GM04504 (cell line): ENCODE measurements at regions not wholly inside any gene's neighbourhood (a gene's known extent, or its start where the extent isn't known, plus 50 kb on each side); places are given as distances from the start of the nearest gene placed in this dataset.

Source experiments
- DNase-seq: peaks from one replicate; pipeline ENCODE4 v3.0.0-alpha.2; 2012; ENCODE audit warnings: low read depth

DNA sequence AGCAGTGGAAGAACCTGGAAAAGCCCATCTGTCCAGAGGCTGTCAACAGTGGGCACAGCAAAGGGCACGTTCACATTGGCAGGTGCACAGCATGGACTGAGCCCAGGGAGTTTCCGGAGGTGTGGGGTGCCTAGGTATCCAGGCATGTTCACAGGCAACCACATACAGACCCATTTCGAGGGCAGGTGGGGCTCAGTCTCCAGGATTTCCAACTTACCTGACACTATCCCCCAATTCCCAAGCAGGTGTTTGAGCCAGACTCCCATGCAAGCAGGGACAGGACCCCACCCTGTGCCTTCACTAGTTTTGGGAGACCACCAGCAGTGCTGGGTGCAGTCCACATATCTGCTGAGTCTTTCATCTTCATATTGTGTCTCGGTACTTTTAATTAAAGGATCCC lies 65.0 kb upstream of the IRF2BP2 start:
- DNase-seq = no peak

DNA sequence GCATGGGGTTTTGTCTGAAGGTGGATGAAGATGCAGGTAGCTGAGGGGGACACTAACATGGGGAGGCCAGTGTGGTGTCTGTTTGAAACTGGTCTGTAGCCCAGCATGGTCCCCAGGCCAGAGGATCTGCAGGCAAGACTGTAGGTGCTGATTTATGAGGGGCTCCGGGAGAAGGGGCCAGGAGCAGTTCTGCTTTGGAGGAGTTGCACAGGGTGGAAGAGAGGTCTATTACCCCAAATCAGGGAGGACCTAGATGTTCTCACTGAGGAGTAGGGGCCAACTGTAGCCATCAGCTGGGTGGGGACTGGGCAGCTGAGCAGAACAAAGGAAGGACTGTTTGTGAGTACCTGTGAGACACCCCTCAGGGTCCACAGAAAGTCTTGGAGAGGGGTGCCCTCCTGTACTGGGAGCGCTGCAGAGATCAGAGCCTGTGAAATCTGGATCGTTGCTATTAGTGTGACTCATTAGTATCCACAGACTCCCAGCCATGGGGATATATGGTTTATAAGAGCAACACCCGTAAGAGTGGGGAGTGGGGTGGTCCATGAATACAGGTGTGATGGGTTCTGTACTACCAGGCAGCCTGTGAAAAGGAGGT lies 64.3 kb upstream of the IRF2BP2 start:
- no peak for DNase-seq

GRCh38 chr1:234672349-234673135 lies 62.6 kb upstream of the IRF2BP2 start:
- DNase-seq = no peak

GRCh38 chr1:234670967-234671626 lies 61.1 kb upstream of the IRF2BP2 start:
- no peak for DNase-seq

GRCh38 chr1:234669499-234669898 lies 59.5 kb upstream of the IRF2BP2 start:
- no peak for DNase-seq

DNA sequence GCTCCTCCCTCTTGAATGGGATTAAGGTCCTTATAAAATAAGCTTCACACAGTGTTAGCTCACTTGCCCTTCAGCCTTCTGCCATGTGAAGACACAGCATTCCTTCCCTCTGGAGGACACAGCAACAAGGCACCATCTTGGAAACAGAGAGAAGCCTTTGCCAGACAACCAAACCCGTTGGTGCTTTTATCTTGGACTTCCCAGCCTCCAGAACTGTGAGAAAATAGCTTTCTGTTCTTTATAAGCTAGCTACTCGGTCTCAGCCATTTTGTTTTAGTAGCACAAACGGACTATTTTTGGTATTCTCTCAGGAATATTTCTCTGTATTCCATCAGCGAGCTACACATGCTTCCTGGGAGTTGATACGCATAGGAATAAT lies 58.6 kb upstream of the IRF2BP2 start:
- no peak for DNase-seq

DNA sequence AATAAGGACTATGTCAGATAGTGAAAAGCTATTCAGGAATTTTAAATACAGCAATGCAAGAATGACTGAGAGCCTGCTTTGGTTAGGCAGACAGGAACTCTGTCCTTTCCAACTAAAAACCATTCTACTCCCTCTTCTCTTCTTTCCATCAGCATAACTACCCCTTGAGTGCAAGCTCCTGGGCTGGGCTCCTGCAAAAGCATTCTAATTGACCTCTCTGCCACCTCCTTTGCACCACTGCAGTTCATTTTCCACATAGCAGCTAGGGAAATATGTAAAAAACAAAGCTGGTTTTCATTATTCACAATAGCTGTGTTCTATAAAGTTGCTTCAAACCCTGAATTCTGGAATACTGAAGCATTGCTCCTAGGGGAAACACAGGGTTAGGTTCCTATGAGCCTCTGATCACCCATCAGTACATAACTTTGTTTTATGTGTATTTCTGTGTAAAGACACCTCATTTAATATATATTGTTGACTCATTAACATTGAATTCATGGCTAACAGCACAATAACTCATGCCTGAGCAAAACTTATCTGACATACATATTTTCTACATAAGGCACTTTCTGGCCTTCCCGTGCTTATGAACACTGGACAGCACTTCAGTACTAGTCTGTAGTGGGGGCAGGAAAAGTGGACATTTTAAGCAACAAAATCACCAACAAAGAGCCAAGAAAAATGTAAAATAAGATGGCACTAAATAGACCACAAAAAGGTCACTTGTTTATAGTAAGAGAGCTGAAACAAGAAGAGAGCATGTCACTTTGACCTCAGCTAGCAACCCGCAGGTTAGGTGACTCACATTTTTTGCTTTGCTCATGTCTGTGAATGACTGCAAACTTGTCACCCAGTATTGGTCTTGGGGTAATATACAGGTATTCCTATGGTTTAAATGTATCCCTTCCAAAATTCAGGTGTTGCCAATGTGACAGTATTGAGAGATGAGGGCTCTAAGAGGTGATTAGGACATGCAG lies 57.9 kb upstream of the IRF2BP2 start:
- no peak for DNase-seq

DNA sequence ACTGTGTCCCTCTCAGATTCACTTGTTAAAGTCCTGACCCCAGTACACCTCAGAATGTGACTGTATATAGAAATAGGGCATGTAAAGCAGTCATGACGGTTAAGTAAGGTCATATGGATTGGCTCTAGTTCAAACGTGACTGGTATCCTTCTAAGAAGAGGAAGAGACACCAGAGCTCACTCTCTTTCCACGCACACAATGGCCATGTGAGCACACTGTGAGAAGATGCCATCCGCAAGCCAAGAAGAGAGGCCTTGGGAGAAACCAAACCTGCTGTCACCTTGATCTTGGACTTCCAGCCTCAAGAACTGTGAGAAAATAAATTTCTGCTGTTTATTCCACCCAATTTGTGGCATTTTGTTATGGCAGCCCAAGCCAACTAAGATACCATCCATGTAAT lies 56.8 kb upstream of the IRF2BP2 start:
- DNase-seq = no peak

- DNase-seq = no peak
Measured at GRCh38 chr1:234665975-234666605, 56.1 kb upstream of the IRF2BP2 start.

DNA sequence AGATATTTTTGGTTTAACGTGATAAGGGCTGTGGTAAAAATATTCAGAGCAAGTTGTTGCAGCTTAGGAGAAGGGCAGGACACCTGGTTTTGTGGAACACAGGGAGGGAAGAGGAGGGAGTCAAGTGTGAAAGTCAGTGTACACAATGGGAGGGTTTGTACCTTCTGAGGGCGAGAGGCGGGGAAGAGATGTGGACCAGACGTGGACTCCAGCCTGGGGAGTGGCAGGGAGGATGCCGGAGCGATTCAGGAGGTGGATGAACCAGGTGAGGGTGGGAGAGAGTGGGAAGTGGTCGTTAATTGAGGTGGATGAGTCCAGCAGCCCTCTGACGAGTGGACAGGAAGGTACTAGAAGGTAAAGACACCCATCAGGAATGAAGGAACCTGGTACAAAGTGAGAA lies 52.2 kb upstream of the IRF2BP2 start:
- DNase-seq = no peak

GRCh38 chr1:234661317-234661928 lies 51.4 kb upstream of the IRF2BP2 start:
- DNase-seq = no peak

DNA sequence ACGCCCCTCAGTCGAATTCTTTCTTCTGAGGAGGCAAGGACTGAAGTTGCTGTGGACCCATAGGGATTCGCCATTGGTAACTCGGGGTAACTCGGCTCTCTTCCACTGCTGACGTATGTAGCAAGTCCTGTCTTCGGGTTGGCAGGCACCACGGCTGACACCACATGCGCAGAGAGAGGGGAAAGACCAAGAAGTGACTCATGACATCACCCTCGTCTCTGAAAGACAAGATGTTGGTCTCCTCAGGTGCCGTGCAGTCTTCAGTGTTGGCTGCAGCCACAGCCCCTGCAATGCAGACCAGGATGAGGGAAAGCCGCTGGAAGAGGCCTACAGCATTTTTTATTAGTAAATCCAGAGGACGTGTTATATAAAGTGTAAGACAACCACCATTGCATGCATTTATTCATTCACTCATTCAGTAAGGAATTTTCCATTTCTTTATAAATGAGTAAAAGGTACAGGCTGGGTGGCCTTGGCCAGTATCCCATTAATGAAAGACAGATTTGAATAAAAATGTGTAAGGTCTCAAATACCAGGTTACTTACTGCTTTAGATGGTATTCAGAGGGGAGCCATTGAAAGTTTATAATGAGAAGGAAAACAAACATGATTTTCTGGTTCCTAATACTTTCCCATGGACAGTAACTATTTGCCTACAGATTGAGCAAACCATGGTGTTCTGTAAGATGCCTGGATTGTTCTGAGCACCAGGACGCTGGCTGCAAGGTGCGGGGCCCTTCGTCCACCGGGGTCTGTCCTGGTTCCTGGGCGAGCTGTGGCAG lies 50.7 kb upstream of the IRF2BP2 start:
- DNase-seq = no peak
